Uterus (tissue), 2 donors: ENCODE measurements at regions not wholly inside any gene's neighbourhood (a gene's known extent, or its start where the extent isn't known, plus 50 kb on each side); places are given as distances from the start of the nearest gene placed in this dataset.

ENCODE experiments used
- CTCF ChIP-seq, 4 experiments: fragments of 200-600 bp in 2 of 4; fragments of 450-650 bp in 2 of 4; sonication (generic) in 2 of 4; IDR thresholded peaks; one replicate each; pipeline ENCODE4 v1.5.1; 2016 to 2019; ENCODE audit warnings: antibody characterized with exemption in 4 of 4, mild to moderate bottlenecking in 2 of 4, moderate library complexity in 1 of 4
- POLR2A ChIP-seq, 2 donors: fragments of 450-650 bp; IDR thresholded peaks; one replicate each; pipeline ENCODE4 v1.6.1; 2016; ENCODE audit warnings: antibody characterized with exemption in 2 of 2, mild to moderate bottlenecking in 1 of 2, moderate library complexity in 1 of 2

GRCh38 chr6:11634948-11635347 lies 97.4 kb downstream of the TMEM170B start:
- TF ChIP-seq CTCF (IDR thresholded peaks at IDR 0.05) (no peak), POLR2A (IDR thresholded peaks at IDR 0.05) (no peak)
